Thyroid gland (tissue), 4 donors: ENCODE measurements at regions not wholly inside any gene's neighbourhood (a gene's known extent, or its start where the extent isn't known, plus 50 kb on each side); places are given as distances from the start of the nearest gene placed in this dataset.

Experiments used
- DNase-seq, 2 donors: peaks; one replicate each; pipeline ENCODE4 v3.0.0-alpha.2; 2019
- H3K27ac ChIP-seq, 3 donors: fragments of 200-600 bp; sonication (generic); 1 replicate in 2 of 3; 2 replicates in 1 of 3; pipeline ENCODE4 v1.5.1; 2016 to 2019; ENCODE audit warnings: mild to moderate bottlenecking in 1 of 3, moderate library complexity in 1 of 3
- H3K27me3 ChIP-seq: fragments of 200-600 bp; sonication (generic); one replicate; pipeline ENCODE4 v1.5.1; 2019
- H3K36me3 ChIP-seq, 2 donors: fragments of 200-600 bp; sonication (generic); one replicate each; pipeline ENCODE4 v1.5.1; 2016 to 2019
- H3K4me1 ChIP-seq, 2 donors: fragments of 200-600 bp; sonication (generic); one replicate each; pipeline ENCODE4 v1.5.1; 2017 to 2019
- H3K4me3 ChIP-seq, 3 donors: fragments of 200-600 bp; sonication (generic); replicated peaks in 1 of 3; 1 replicate in 2 of 3; 2 replicates in 1 of 3; pipeline ENCODE4 v1.5.1; 2016; ENCODE audit warnings: mild to moderate bottlenecking in 1 of 3
- H3K9me3 ChIP-seq: fragments of 200-600 bp; sonication (generic); one replicate; pipeline ENCODE4 v1.5.1; 2017
- POLR2A ChIP-seq, 2 donors: fragments of 450-650 bp; IDR thresholded peaks; one replicate each; pipeline ENCODE4 v1.6.1; 2017; ENCODE audit warnings: antibody characterized with exemption in 2 of 2, mild to moderate bottlenecking in 2 of 2, moderate library complexity in 1 of 2
- WGBS, 2 donors: methylation state at CpG; one replicate each; pipeline ENCODE4 v1.1.5; 2017; 5-methylcytosine and 5-hydroxymethylcytosine counted together
- intact Hi-C: fragments of 100-400 bp; cut with DNase I; formaldehyde crosslinking; loops from one replicate; pipeline ENCODE4 v1.15.1; 2023
- TF ChIP-seq, protein P1 (sequence below), 6 experiments: fragments of 200-600 bp in 3 of 6; fragments of 450-650 bp in 3 of 6; sonication (generic) in 3 of 6; IDR thresholded peaks; one replicate each; pipeline ENCODE4 v1.5.1; 2016 to 2019; ENCODE audit warnings: antibody characterized with exemption in 6 of 6, mild to moderate bottlenecking in 2 of 6, inconsistent platforms in 1 of 6, moderate library complexity in 1 of 6

DNA sequence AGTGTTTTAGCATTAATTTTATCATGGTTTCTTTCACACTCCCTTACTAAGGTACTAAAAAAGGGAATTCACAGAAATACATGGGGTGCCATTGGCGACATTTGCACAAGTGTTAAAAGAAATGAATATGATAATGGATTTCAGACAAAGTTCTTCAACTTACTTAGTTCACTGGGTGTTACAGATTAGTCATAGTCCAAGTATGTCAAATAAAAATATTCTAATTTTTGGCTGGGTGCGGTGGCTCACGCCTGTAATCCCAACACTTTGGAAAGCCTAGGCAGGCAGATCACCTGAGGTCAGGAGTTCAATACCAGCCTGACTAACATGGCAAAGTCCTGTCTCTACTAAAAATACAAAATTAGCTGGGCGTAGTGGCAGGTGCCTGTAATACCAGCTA, 286.1 kb upstream of the TFAP2D start:
- H3K4me3 ChIP-seq = no peak overlapping the region
- H3K27ac ChIP-seq = no peak overlapping the region
- TF ChIP-seq, protein P1, sequence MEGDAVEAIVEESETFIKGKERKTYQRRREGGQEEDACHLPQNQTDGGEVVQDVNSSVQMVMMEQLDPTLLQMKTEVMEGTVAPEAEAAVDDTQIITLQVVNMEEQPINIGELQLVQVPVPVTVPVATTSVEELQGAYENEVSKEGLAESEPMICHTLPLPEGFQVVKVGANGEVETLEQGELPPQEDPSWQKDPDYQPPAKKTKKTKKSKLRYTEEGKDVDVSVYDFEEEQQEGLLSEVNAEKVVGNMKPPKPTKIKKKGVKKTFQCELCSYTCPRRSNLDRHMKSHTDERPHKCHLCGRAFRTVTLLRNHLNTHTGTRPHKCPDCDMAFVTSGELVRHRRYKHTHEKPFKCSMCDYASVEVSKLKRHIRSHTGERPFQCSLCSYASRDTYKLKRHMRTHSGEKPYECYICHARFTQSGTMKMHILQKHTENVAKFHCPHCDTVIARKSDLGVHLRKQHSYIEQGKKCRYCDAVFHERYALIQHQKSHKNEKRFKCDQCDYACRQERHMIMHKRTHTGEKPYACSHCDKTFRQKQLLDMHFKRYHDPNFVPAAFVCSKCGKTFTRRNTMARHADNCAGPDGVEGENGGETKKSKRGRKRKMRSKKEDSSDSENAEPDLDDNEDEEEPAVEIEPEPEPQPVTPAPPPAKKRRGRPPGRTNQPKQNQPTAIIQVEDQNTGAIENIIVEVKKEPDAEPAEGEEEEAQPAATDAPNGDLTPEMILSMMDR (IDR thresholded peaks at IDR 0.05) = no peak
- no peak for TF ChIP-seq POLR2A (IDR thresholded peaks at IDR 0.05)
- DNase-seq = no peak
- no peaks in the 10 kb centered on the region for H3K4me1 ChIP-seq
- no peaks in the 10 kb centered on the region for H3K9me3 ChIP-seq
- WGBS, 2 donors = 75 to 80% methylated on average over 4 of the region's 4 CpGs
- intact Hi-C loops = no loop called here
- no peaks in the 10 kb centered on the region for H3K27me3 ChIP-seq
- H3K36me3 ChIP-seq = no peaks in the 10 kb centered on the region

DNA sequence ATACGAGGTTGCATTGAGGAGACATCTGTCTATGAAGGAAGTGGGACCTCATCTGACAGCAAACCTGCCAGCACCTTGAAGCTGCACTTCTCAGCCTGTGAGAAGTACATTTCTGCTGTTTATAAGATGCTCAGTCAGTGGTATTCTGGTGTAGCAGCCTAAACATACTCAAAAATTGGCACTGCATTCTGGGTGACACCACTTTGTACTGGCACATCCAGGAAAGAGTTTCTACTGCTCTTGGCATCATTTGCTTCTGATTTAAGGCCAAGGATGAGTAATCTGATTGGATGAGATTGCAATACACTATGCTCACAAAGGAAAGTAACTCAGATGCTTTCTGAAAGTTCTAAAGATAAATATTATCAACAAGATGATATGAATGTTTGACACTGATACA, 275.4 kb upstream of the TFAP2D start:
- TF ChIP-seq, protein P1 (IDR thresholded peaks at IDR 0.05) = no peak
- 83 to 85% methylated on average over 1 of the region's 1 CpG for WGBS, 2 donors
- Histone ChIP-seq H3K27me3 (no peaks in the 10 kb centered on the region), H3K27ac (no peak overlapping the region), H3K4me3 (no peak overlapping the region), H3K4me1 (no peaks in the 10 kb centered on the region), H3K9me3 (no peaks in the 10 kb centered on the region), H3K36me3 (no peaks in the 10 kb centered on the region)
- no peak for DNase-seq
- intact Hi-C loops = no loop called here

GRCh38 chr6:50442531-50443040, 270.7 kb upstream of the TFAP2D start:
- no peak overlapping the region for H3K27ac ChIP-seq
- H3K27me3 ChIP-seq = no peaks in the 10 kb centered on the region
- WGBS, 2 donors = 59 to 63% methylated on average over 4 of the region's 4 CpGs
- TF ChIP-seq, protein P1 (IDR thresholded peaks at IDR 0.05) = no peak
- no peak overlapping the region for H3K4me3 ChIP-seq
- no peak for DNase-seq
- H3K36me3 ChIP-seq = no peaks in the 10 kb centered on the region
- intact Hi-C loops = no loop called here
- H3K9me3 ChIP-seq = no peaks in the 10 kb centered on the region
- no peaks in the 10 kb centered on the region for H3K4me1 ChIP-seq

GRCh38 chr6:50443144-50443543, 270.2 kb upstream of the TFAP2D start:
- TF ChIP-seq, protein P1 (IDR thresholded peaks at IDR 0.05) = no peak
- no peak for TF ChIP-seq POLR2A (IDR thresholded peaks at IDR 0.05)
- Histone ChIP-seq H3K9me3 (no peaks in the 10 kb centered on the region), H3K36me3 (no peaks in the 10 kb centered on the region), H3K4me3 (no peak overlapping the region), H3K27me3 (no peaks in the 10 kb centered on the region), H3K4me1 (no peaks in the 10 kb centered on the region), H3K27ac (no peak overlapping the region)
- no peak for DNase-seq
- intact Hi-C loops = no loop called here
- 88 to 94% methylated on average over 3 of the region's 3 CpGs for WGBS, 2 donors

- H3K4me3 ChIP-seq = no peak overlapping the region
- no peak for TF ChIP-seq POLR2A (IDR thresholded peaks at IDR 0.05)
- TF ChIP-seq, protein P1 (IDR thresholded peaks at IDR 0.05) = no peak
- H3K9me3 ChIP-seq = no peaks in the 10 kb centered on the region
- no peak for DNase-seq
- intact Hi-C loops = no loop called here
- no peaks in the 10 kb centered on the region for H3K36me3 ChIP-seq
- H3K27me3 ChIP-seq = no peaks in the 10 kb centered on the region
- H3K4me1 ChIP-seq = no peaks in the 10 kb centered on the region
- H3K27ac ChIP-seq = no peak overlapping the region
- WGBS, 2 donors = 77 to 78% methylated on average over 2 of the region's 2 CpGs
Measured at GRCh38 chr6:50449128-50449527, 264.2 kb upstream of the TFAP2D start.
